GM11168 (cell line): ENCODE measurements at regions not wholly inside any gene's neighbourhood (a gene's known extent, or its start where the extent isn't known, plus 50 kb on each side); places are given as distances from the start of the nearest gene placed in this dataset.
"Not testable (repeated sequence)": the region's sequence is repeated elsewhere in the genome, so short reads cannot be mapped to it uniquely, and the experiment has no call there.

ENCODE experiments used
- in situ Hi-C: fragments of 300-500 bp; cut with MboI; formaldehyde crosslinking; loops from one replicate; pipeline ENCODE4 v1.12.0; 2022; ENCODE audit warnings: low sequenced_read_pairs; ENCODE audit not compliant: unreplicated experiment

DNA sequence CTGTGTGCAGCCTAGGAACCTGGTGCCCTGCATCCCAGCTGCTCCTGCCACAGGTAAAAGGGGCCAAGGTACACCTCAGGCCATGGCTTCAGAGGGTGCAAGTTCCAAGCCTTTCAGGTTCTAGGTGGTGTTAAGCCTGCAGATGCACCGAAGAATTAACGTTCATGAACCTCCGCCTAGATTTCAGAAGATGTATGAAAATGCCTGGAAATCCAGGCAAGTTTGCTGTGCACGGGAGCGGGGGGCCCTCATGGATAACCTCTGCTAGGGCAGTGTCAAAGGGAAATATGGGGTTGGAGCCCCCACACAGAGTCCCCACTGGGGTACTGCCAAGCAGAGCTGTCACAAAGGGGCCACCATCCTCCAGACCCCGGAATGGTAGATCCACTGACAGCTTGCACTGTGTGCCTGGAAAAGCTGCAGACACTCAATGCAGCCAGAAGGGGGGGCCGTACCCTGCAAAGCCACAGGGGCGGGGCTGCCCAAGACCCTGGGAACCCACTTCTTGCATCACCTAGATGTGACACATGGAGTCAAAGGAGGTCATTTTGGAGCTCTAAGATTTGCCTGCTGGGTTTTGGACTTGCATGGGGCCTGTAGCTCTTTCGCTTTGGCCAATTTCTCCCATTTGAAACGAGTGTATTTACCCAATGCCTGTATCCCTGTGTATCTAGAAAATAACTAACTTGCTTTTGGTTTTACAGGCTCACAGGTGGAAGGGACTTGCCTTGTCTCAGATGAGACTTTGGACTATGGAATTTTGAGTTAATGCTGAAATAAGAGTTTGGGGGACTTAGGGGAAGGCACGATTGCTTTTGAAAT is 145.2 kb upstream of the C1QTNF3 start:
- in situ Hi-C loops: loop anchor here (25.0 kb wide), 1 partner anchor 699 kb away; no protein-coding TSS in a partner anchor

- in situ Hi-C loops: loop anchor here (25.0 kb wide), 1 partner anchor 698 kb away; no protein-coding TSS in a partner anchor
Observed at GRCh38 chr5:34189246-34189645, 146.2 kb upstream of the C1QTNF3 start.

DNA sequence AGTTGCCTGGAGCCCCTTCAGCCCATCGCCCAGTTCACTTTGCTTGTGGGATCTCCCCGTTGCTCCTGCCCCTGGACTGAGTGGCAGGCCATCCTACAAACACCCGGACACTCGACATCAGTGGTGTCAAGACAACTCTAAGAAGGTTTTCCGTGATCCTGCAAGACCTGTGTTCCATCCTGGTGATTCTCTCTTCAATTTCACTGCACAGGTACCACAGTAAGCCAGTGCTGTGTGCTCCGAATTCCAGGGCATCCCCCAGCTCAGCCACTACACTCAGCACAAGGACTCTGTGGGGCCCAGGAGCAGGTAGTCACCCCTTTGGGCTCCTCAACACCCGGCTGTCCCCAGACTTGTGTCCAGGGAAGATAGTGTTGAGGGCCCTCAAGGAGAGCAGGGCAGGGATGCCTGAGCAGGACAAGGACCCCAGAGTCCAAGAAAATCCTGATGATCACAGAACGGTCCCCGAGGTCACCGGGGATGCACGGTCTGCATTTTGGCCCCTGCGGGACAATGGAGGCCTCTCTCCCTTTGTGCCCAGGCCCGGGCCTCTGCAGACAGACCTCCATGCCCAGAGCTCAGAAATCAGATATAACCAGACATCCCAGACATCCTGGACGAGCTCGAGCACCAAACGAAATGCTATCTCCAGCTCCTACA is 146.9 kb upstream of the C1QTNF3 start:
- in situ Hi-C loops: loop anchor here (10.0 to 25.0 kb wide), 3 partner anchors 145 to 697 kb away; partner anchors contain the start of gene C1QTNF3

GRCh38 chr5:34190466-34190865 is 147.5 kb upstream of the C1QTNF3 start:
- in situ Hi-C loops: loop anchor here (10.0 to 25.0 kb wide), 3 partner anchors 146 to 697 kb away; partner anchors contain the start of gene C1QTNF3

GRCh38 chr5:34191279-34191744 is 148.3 kb upstream of the C1QTNF3 start:
- in situ Hi-C loops: loop anchor here (10.0 to 25.0 kb wide), 3 partner anchors 147 to 696 kb away; partner anchors contain the start of gene C1QTNF3

DNA sequence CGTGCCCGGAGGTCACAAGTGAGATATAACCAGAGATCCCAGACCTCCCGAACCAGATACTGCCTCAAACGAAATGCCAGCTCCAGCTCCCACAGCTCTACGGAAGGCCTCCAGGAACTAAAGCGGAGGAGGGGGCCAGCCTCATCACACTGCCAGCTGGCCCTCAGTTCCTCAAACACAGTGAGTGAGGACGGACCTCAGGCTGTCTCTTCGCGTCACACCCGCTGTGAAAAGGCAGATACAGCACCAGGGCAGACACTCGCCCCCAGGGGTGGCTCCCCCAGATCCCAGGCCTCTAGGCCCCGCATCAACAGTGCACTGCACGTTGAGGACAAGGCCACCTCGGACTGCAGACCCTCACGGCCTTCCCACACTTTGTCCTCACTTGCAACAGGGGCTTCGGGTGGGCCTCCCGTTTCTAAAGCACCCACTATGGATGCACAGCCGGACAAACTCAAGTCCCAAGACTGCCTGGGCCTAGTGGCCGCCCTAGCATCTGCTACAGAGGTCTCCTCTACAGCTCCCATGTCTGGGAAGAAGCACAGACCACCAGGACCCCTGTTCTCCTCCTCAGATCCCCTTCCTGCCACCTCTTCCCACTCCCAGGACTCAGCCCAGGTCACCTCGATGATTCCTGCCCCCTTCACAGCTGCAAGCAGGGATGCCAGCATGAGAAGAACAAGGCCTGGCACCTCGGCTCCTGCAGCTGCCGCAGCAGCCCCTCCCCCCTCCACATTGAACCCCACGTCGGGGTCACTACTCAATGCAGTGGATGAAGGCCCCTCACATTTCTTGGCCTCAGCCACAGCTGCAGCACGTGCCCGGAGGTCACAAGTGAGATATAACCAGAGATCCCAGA is 149.3 kb upstream of the C1QTNF3 start:
- in situ Hi-C loops: loop anchor here (10.0 to 25.0 kb wide), 3 partner anchors 147 to 695 kb away; partner anchors contain the start of gene C1QTNF3

DNA sequence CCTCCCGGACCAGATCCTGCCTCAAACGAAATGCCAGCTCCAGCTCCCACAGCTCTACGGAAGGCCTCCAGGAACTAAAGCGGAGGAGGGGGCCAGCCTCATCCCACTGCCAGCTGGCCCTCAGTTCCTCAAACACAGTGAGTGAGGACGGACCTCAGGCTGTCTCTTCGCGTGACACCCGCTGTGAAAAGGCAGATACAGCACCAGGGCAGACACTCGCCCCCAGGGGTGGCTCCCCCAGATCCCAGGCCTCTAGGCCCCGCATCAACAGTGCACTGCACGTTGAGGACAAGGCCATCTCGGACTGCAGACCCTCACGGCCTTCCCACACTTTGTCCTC is 149.9 kb upstream of the C1QTNF3 start:
- in situ Hi-C loops: loop anchor here (10.0 to 25.0 kb wide), 3 partner anchors 148 to 694 kb away; partner anchors contain the start of gene C1QTNF3

DNA sequence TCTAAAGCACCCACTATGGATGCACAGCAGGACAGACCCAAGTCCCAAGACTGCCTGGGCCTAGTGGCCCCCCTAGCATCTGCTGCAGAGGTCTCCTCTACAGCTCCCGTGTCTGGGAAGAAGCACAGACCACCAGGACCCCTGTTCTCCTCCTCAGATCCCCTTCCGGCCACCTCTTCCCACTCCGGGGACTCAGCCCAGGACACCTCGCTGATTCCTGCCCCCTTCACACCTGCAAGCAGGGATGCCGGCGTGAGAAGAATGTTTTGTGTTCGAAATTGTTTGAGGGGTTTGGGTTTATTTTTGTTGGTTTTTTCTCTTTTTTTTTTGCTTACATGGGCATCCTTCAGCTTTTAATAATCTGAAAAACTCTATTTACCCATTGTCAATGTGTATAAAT is 150.3 kb upstream of the C1QTNF3 start:
- in situ Hi-C loops: loop anchor here (10.0 to 25.0 kb wide), 3 partner anchors 148 to 694 kb away; partner anchors contain the start of gene C1QTNF3

GRCh38 chr5:34193804-34194203 is 150.8 kb upstream of the C1QTNF3 start:
- in situ Hi-C loops: loop anchor here (10.0 to 25.0 kb wide), 3 partner anchors 149 to 693 kb away; partner anchors contain the start of gene C1QTNF3

DNA sequence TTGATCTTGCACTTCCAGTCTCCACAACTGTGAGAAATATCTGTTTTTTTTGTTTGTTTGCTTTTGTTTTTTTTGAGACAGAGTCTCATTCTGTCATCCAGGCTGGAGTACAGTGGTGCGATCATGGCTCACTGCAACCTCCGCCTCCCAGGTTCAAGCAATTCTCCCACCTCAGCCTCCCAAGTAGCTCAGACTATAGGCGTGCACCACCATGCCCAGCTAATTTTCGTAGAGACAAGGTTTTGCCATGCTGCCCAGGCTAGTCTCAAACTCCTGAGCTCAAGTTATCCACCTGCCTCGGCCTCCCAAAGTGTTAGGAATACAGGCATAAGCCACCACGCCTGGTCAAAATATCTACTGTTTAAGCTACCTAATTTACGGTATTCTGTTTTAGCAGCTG is 153.1 kb upstream of the C1QTNF3 start:
- in situ Hi-C loops: loop anchor here (10.0 to 25.0 kb wide), 3 partner anchors 151 to 691 kb away; partner anchors contain the start of gene C1QTNF3

DNA sequence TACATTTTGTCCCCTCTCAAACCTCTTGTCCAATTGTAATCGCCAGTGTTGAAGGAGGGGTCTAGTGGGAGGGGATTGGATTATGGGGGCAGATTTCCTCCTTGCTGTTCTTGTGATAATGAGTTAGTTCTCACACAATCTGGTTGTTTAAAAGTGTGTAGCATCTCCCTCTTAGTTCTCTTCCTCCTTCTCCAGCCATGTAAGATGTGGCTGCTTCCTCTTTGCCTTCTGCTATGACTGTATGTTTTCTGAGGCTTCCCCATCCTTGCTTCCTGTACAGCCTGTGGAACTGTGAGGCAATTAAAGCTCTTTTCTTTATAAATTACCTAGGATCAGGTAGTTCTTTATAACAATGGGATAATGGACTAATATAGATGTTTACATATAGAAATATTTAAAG is 162.3 kb upstream of the C1QTNF3 start:
- in situ Hi-C loops: not testable (repeated sequence)

GRCh38 chr5:34217386-34217785 is 174.4 kb upstream of the C1QTNF3 start:
- in situ Hi-C loops: not testable (repeated sequence)

DNA sequence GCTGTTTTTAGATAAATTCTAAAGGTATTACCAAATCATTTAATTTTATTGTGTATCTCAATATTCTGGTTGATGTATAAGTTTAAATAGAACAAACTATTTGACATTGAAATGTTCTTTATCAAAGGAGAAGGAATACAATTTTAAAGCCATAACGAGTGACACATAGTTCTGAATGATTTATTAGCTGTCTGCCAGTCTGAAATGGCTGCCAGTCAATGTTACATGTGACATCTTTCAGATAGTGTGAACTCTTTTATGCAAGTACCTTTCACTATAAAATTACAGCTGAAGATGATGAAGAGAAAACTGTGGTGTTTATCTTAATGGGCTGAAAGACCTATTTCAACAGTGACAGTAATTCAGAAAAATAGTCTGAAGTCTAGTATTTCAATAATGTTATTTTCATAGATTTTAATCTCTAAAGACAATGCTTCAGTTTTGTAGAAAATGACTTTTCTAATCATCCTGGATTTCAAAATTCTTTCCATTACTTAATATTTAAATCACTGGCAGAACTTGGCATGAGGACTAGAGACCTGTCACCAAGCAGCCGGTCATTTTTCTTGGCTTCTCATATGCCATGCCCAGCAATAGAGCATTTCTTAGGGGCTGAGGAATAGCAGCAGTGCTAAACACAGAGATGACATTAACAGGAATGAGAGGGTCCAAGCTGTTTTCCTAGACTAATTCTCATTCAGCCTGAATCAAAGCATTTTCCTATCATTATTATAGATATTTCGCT is 178.5 kb upstream of the C1QTNF3 start:
- in situ Hi-C loops: not testable (repeated sequence)

DNA sequence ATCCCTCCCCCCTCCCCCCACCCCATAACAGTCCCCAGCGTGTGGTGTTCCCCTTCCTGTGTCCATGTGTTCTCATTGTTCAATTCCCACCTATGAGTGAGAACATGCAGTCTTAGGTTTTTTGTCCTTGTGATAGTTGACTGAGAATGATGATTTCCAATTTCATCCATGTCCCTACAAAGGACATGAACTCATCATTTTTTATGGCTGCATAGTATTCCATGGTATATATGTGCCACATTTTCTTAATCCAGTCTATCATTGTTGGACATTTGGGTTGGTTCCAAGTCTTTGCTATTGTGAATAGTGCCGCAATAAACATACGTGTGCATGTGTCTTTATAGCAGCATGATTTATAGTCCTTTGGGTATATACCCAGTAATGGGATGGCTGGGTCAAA is 180.1 kb upstream of the C1QTNF3 start:
- in situ Hi-C loops: not testable (repeated sequence)

GRCh38 chr5:34230402-34230801 is 187.4 kb upstream of the C1QTNF3 start:
- in situ Hi-C loops: not testable (repeated sequence)

DNA sequence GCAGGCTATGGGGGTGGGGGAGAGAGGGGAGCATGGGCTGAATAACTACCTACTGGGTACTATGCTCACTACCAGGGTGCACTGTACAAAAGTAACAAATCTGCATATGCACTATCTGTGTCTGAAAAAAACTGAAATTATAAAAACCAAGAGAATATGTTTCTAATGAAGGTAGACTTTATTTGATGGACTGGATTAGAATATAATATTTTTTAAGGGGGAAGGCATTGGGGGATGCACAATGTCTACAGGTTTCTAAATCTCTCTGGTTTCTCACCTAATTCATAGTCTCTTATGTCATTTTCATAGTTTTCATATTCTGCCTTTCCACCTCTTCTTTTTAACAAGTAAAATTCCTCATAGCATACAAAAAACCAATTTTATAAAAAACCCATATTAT is 200.8 kb upstream of the C1QTNF3 start:
- in situ Hi-C loops: not testable (repeated sequence)

DNA sequence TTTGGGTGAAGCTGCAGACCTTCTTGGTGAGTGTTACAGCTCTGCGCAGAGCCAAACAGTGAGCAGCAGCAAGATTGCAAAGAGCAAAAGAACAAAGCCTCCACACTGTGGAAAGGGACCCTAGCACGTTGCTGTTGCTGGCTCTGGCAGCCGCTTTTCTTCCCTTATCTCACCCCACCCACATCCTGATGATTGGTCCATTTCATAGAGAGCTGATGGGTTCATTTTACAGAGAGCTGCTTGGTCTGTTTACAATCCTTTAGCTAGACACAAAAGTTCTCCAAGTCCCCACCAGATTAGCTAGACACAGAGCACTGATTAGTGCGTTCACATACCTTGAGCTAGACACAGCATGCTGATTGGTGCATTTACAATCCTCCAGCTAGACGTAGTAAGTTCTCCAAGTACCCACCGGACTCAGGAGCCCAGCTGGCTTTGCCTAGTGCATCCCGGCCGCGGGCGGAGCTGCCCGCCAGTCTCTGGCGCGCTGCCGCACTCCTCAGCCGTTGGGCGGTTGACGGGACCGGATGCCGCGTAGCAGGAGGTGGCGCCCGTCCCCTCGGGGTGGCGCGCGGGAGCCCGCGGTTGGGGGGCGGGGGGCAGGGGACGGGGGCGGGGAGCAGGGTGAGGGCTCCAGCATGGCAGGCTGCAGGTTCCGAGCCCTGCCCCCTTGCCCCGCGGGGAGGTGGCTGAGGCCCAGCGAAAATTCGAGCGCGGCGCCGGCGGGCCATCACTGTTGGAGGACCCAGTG is 201.4 kb upstream of the C1QTNF3 start:
- in situ Hi-C loops: not testable (repeated sequence)

DNA sequence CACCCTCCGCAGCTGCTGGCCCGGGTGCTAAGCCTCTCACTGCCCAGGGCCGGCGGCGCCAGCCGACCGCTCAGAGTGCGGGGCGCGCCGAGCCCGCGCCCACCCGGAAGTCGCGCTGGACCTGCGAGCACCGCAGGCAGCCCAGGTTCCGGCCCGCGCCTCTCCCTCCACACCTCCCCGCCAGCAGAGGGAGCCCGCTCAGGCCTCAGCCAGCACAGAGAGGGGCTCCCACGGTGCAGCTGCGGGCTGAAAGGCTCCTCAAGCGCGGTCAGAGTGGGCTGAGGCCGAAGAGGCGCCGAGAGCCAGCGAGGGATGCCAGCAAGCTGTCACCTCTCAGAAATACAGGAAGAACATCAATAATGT is 202.0 kb upstream of the C1QTNF3 start:
- in situ Hi-C loops: not testable (repeated sequence)

DNA sequence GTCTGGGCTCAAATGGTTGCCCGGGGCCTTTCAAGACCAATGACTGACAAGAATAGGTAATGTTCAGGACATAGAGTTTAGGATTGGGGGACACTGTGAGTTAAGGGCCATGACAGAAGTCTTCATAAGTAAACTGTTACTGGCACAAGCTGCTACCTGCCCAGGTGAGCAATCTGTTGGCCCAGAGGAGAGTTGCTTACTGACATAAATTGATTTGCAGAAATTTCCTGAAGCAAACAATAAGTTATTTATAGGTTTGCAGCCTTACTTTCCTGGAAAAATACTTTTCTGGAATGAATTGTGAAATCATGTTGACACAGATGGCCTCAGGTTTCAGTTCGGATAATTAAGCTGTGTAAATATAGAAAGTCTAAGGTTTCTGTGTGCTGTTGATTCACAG is 202.8 kb upstream of the C1QTNF3 start:
- in situ Hi-C loops: not testable (repeated sequence)
